GM18870 (cell line): ENCODE measurements at regions not wholly inside any gene's neighbourhood (a gene's known extent, or its start where the extent isn't known, plus 50 kb on each side); places are given as distances from the start of the nearest gene placed in this dataset.

Experiments
- ATAC-seq: cut with Tn5 transposase; IDR thresholded peaks from one replicate; pipeline ENCODE4 v1.9.1; 2021; ENCODE audit warnings: moderate library complexity; ENCODE audit not compliant: unreplicated experiment

DNA sequence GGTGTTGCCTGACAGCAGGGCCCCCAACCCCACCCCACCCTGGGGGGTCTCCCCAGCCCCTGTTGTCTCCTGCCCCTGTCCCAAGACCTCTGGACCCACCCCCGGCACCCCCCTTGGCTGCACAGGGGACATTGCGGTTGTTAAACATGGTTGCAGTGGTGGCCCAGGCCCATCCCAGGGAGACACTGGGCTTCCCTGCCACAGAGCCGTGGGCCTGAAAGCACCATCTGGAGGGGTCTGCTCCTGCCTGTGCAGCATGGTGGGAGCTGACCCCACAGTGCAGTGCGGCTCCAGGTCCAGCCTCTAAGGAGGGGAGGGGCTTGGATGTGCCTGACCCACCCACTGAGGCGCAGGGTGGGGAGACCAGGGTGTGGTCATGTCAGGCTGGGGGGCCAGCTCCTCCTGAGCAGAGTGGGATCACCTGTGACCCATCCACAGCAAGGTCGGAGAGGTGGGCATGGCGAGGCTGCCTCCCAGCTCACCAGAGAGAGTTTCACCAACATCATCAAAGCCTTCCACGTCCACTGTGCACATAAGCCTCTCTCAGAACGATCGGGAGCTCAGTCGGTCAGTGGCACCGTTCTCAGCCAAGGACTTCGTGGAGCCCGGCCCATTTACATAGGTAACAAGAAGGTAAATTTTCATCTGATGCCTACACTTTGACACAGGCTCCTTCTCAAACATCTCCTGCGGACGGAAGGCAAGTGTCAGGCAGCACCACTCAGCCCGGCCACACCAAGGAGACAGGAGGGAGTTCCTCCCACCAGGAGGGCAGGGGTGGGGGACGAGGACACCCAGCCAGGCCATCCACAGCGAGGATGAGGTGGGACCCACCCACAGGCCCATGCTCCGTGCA, 201.1 kb downstream of the BRD1 start:
- ATAC-seq: no peak

DNA sequence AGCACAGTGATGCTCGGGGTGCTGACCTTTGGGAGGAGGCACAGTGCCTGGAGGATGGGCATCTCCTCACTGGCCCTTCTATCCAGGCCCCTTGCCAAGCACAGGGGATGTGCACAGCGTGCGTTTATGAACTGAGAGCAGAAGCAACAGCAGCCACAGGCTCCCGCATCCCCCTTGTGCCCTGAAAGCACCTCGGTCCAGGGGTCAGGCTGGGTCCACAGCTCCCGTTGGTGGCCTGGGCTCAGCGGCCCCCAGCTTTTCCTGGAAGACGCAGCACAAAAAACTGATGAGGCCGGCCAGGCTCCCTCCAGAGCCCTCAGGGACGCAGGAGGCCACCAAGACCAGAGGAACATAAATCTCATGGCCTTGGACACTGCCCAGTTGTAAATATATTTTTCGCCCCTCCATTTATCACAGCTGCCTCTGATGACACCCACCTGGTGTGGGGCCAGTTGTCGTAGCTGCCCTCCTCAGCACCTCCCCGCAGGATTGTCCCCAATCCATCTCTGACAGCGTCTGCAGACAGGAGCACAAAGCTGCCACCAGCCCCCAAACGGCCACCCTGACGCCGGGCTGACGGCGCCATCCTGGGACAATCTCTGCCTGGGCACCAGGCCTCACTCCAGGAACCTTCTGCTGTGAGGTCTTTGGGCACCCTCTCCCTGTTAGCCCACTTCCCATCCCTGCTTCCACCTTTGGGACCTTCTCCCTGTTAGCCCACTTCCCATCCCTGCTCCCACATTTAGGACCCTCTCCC, 203.1 kb downstream of the BRD1 start:
- no peak for ATAC-seq

DNA sequence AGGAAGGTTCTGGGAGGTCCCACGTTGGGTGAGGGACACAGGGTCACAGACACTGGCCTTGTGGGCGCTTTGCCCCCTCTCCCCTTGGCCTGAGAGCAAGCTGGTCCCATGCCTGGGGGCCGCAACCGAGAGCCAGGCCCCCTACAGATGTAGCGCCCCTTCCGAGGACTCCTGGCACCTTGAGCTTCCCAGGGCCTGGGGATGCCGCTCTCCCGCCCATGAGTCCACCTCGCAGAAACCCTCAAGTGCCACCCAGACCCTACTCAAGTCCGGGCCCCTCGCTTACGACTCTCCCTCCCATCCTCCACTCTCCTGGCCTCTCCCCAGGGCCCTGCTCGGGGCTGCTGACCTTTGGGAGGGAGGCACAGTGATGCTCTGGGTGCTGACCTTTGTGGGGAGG, 204.0 kb downstream of the BRD1 start:
- ATAC-seq: no peak

DNA sequence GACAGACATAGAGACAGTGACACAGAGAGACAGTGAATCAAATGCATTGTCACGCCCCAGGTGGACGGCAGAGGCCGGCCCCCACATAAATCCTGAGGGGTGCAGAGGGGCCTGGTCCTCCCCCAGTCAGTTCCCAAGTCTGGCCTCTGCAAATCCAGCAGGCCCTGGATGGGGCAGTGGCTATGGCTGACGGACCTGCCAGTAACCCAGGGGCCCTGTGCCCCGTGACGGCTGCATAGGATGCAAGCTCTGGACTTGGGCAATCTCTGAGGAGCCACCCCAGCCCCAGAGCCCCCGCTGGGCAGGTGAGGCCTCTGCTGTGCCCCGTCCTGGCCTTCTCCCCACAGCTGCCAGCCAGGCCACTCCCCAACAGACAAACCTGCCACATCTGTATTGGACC, 204.5 kb downstream of the BRD1 start:
- ATAC-seq: no peak

DNA sequence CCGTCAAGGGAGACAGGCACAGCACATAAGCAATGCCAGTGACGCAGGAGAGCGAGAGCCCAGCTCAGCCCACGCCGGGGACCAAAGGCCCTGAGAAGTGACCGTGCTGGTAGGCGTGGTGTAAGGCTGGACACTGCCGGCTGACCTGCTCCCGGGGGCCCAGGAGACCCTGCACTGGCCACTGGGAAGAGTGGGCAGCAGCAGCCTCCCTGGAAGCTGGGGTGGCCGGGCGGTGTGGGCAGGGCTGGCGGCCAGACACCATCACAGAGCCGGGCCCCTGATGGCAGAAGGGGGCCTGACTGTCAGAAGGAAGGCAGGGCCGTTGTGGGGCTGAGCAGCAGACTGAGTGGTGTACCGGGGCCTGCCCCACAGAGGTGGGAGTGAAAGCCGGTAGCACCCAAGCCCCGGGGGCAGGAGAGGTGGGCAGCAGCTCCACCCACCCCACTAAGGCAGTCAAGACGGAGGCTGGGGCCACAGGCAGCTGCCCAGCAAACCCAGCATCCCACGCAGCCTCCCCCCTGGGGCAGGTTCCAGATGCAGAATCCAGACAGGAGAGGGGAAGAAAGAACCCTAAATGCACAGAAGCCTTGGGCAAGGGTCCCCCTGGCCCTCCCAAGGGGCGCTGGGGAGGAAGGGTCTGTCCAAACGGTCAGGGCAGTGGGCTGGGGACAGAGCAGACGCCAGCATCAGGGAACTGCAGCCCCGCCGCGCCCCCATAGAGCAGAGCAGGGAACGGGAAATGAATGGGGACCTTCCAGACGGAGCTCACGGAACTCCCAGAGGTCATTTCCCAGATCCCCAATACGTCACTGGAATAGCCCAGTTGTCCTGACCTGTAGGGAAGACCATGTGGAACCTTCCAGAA, 205.2 kb downstream of the BRD1 start:
- ATAC-seq: no peak

DNA sequence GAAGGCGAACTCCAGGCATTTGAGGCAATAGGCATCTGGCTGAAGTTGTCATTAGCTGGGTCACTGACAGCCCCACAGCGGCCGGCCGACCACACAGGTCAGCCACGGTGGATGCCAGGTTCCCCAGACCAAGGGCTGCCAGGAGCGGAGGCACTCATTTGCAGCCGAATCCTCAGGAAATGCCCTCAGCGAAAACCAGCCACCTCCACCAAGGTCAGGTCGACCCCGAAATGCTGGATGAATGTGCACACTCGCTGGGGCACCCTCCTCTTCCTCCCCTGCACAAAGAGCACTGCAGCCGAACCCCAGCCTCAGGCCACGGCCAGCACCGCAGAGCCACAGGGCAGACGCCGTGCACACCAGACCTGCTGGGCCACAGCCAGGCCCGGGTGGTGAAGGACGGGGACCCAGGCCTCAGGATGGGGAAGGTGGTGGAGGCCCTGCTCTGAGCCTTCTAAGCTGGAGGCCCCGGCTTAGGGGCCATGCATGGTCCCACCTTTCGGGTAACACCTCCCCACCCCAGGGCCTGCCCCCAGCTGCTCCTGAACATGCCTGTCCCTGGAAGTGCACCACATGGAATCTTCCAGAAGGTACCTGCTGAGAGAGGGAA, 206.0 kb downstream of the BRD1 start:
- no peak for ATAC-seq

DNA sequence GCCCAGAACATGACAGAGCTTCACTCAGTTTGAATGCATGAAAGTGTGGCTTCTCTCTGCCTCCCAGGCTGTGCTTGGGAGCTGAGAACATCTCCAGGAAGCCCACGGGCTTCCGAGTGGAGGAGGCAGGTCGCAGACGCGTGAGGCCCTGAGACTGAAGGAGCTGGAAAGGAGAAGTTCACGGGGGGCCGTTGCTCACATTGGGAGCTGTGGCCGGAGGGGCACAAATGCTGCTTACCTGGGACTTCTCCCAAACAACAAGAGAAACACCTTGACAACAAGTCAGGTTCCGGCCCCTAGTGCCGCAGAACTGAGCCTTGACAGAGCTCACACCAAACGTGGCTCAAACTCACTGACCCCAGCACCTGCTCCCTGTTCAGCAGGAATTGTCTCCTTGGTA, 207.0 kb downstream of the BRD1 start:
- ATAC-seq: no peak

DNA sequence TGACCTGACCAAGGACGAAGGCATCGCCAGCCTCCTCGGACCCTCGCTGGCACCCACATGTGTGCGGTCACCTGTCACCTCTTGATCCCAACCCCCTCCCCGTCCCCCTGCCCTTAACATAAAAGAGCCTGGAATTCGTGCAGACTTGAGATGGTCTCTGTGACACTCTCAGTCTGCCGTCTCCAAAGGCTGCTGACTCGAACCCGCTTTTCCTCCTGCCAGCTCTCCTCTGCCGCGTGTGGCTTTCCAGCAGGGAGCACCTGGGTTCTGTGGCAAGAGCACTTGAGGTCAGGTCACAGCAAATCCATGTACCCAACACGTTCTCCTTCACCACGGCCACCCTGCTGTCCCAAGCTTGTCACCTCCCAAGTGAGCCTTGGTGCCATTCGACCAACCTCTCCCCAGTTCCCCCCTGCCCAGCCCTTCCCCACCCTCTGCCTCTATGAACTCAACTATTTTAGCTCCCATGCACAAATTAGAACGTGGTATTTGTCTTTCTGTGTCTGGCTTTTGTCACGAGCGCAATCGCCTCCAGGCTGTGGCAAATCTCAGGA, 207.6 kb downstream of the BRD1 start:
- ATAC-seq: no peak

DNA sequence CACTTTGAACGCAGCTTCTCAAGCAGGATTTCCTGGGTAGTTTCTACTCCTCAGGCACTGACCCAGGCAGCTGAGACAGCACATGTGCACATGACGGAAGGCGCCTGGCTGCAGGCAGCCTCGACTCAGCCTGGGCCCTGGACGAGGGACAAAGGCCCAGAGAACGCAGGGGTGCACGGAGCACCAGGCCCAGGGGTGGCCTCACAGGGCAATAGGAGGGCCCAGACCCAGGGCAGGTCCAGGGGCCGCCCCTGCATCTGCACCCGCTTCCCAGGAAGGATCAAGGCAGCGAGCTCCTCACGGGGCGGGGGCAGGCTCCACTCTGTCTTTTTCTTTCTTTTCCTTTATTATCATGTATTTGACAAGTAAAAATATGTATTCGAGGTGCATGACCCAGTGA, 208.4 kb downstream of the BRD1 start:
- ATAC-seq: no peak

DNA sequence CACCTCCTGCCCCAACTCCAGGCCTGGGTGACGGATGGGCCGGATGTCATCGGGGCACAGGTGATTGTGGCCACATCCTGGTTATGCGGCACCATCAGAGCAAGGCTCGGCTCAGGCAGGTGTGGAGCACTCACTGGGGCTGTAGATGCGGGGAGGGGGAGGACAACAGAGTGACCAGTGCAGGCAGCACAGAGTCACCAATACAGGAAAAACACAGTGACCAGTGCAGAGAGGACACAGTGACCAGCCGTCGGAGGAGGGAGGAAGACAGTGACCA, 209.1 kb downstream of the BRD1 start:
- ATAC-seq: no peak

DNA sequence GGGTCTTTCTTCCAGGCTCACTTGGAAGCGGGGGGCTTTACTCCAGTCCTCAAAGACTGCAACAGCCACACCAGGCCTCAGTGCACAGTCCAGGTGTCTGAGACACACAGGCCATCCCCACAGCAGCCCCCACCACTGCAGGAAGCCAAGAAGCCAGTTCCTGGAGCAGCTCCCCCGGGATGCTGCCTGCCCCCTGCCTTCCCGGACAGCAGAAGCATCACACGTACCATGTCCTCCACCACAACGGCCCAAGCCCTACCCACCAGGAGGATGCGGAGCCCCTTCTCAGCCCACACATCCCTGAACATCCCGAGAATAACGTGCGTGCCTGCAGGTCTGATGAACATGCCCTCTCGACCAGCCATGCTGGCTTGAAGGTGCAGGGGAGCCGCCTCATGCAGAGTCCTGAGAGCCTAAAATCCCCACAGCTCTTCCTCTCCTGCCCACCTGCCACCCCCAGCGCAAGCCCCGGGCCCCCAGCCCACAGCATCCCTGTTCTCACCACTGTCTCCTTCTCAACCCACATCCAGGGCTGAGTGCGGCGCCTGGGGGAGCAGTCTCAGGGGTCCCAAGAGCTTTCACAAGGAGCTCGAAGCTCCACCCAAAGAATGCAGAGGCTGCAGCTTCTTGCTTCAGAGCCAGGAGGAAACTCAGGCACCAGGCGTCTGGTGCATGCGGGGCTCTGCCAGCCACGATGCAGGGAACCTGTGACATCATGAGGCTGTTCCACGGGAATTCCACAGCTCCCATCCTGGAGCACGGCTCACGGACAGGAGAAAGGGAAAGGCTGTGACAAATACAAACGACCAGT, 209.6 kb downstream of the BRD1 start:
- ATAC-seq: no peak

DNA sequence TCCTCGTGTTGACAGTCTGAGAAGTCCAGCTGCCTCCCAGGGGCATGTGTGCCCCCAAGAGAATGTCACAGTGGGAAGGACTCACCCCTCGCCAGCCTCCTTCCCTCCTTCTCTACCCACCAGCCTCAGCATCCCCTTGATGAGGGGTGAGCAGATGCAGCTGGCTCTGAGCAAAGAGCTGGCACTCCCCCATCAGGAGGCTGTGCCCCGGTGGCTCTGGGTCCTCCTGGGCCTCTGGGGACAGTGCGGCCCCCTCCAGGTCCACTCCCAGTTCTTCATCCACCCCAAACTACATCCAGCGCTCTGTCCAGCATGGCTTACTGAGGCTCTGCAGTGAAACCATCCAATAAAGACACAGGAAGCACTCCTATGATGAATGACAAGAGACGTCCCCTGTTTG, 210.4 kb downstream of the BRD1 start:
- ATAC-seq: no peak

DNA sequence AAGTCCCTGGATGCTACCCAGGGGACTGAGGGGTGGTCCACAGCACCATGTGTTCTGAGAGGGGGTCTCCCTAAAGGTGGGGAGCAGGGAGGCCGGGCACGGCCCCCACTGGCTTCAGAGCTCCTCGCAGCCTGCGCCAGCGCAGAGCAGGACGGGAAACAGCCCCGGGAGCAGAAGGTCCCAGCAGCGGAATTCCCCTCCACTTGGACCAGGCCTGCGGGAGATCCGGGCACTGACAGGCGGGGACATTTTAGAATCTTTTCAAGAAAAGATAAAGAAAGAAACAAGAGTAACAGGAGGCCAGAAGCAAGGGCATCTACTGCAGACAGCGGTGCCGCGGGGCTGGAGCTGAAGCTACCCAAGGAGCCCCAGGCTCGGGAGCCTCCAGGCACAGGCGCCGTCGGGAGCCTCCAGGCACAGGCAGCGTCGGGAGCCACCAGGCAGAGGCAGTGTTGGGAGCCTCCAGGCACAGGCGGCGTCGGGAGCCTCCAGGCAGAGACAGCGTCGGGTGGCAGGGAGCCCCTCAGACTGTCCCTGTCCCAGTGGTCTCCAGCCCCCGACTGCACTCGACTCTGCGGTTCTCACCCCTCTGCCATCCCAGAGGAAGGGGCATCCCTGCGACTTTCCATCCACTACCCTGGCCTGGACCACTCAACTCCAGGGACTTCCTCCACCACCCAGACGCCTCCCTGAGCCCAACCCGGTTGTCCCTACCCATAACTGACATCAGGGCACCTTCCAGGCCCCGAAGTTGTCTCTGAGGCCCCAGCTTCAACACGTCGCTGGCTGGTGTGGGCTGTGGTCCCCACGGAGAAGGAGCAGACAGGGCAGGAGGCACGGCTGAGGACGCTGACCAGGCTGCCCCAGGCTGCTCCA, 211.1 kb downstream of the BRD1 start:
- no peak for ATAC-seq

DNA sequence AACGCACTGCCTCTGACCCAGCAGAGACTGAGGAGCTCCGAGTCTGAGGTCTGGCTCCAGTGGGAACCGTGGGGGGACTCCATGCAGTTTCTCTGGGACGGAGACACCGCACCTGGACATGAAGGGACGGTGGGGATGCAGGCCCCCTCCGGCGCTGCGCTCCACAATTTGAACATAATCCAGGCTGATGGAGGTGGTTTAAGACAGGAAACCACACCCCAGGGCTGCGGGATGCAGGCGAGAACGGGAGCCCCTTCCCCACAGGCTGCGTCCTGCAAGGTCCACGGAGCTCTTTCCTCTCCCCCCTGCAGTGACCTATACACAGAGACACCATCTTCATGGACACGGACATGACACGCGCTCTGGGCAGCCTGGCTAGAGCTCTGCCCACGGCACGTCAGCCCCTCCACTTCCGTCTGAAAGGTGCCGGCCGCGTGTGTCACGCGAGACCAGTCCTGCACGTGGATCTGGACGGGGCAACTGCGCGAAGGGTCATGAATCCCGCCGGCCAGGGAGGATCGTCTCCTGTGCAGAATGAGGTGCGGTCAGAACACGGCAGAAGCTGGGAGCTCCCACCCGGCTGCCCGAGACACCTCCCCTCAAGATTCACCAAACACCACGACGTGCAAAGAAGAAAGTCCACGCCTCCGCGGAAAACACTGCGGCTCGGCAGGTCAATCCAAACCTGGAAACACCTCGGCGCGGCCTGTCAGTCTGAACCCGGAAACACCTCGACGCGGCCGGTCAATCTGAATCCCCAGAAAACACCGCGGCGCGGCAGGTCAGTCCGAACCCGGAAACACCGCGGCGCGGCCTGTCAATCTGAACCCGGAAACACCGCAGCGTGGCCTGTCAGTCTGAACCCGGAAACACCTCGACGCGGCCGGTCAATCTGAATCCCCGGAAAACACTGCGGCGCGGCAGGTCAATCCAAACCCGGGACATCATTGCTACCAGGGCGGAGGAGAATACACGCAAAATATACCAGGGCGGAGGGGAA, 212.4 kb downstream of the BRD1 start:
- ATAC-seq: no peak

DNA sequence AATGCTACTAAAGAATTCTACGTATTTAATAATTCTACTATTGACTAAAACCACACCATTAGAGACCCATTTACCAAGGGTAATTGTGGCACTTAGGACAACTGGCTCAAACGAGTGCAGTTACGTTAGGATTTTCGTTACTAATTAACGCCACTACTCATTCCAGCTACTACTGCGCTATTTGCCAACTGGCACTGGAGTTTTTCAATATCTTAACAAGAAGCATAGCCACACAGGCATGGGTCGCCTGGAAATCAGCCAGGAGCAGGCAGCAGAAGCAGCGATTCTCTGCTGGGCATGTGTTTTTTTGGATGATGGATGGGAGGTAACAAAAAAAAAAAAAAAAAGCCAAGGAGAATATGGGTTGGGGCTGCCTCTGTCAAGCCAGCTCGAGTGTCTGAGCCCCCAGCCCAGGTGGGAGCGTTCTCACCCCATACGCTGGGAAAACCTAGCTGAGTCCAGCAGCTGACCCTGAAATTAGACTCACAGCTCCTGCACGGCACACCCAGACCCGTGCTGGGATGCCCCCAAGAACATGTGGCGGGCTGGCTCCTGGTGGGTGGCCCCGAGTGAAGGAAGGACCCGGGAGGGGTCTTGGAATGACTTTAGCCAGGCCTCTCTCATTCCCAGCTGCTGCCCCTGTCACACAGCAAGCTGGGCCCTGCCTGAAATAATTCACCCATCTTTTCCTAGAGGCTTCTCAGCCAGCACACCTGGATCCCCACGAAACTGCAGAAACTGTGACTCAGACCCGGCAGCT, 214.0 kb downstream of the BRD1 start:
- no peak for ATAC-seq

DNA sequence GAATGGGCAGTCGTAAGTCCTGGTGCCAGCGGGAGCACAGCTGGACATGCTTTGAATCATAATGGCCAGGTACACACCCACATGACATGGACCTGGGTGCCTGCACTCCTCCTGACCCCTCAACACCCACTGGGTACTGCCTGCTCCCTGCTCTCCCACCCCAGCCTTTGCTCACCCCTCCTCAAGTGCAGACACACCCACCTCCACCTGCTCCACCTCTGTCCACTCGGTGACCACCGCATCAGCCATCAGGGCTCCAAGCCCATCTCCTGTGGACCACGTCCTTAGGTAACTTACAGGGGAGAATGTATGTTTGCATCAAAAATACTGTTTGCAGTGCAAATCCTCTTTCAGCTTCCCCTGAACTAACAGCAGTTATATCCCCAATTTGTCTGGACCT, 214.6 kb downstream of the BRD1 start:
- no peak for ATAC-seq

DNA sequence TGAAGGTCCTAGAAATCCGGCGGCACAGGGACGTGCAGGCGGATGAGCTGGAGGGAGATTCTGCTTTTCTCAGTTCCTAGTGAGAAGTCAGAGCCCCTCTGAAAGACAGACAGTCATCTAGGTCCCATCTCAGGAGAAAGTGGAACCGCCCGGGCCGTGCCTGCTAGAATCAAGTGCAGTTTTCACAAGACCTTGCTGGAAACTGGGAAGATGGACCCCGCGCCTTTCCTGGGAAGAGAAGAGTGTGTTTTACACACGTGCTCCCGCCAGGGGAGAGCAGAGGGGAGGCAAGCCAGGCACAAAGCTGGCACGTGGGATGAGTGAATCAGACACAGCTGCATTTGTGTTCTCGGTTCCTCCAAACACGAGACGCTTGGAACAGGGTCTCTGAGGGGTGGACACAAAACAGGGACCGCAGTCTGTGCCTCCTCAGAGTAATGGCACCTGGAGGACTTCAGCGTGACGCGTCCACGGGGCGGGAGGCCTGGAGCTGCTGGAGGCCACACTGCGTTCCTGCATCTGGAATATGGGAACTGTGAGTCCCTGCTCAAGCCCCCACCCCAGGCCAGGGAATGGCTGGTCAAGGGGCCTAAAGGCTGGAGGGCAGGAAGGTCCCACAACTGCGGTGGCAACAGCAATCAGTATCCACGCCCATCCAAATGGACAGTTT, 218.3 kb downstream of the BRD1 start:
- ATAC-seq: no peak
